Right kidney (tissue), 1 donor: ENCODE measurements at regions not wholly inside any gene's neighbourhood (a gene's known extent, or its start where the extent isn't known, plus 50 kb on each side); places are given as distances from the start of the nearest gene placed in this dataset.

Experiments used
- DNase-seq: peaks from one replicate; pipeline ENCODE4 v3.0.0-alpha.2; 2016

DNA sequence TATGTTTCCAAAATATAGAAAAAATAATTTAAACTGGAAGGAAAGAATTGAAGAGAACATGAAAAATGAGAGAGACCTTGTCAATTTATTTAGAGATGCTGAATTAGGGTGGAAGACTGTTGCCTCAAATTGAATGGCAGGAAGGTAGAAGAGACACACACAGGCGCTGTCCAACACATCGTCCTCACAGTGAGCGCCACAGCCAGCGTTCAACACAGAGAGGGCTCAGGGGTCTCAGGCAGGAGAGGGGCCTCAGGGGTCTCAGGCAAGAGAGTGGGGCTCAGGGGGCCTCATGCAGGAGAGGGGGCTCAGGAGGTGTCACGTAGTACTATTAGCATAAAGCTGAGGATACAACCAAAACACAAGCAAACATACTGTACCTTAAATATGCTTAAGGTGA, 65.7 kb downstream of the TMEM18 start:
- no peak for DNase-seq

DNA sequence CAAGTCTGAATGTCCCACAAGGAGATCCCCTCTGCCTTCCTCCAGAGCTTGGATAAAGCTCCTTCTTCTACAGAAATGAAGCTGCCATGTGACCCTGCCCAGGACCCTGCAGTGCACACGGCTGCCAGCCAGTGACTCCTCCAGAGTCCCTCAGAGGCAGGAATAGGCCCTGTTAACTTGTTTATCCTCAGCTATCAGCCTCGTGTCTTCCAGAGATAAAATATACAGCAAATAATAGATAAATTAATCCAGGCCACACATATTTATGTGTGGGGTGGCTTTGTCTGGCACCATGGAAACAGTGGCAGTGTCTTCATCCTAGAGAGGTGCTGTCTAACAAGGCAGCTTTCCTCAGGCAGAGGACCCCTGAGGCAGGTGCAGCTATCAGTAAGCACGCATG, 66.7 kb downstream of the TMEM18 start:
- no peak for DNase-seq

DNA sequence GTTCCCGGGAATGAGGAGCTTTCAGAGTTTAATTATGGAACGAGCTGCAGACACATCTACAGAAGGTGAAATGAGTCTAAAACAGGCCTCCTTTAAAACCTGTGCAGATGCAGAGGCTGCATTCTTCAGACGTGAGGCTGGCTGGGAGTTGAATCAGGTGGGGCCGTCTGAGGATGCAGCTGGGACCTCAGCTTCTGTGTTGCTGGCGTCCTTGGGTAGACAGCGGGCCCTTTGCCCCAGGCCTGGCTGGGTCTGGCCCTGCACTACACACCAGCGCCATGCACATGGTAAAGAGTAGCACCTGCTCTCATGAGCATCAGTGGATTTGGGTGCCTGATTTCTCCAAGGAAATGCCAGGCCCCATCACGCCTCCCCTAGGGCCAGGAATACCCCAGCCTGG, 67.3 kb downstream of the TMEM18 start:
- DNase-seq, result no peak

DNA sequence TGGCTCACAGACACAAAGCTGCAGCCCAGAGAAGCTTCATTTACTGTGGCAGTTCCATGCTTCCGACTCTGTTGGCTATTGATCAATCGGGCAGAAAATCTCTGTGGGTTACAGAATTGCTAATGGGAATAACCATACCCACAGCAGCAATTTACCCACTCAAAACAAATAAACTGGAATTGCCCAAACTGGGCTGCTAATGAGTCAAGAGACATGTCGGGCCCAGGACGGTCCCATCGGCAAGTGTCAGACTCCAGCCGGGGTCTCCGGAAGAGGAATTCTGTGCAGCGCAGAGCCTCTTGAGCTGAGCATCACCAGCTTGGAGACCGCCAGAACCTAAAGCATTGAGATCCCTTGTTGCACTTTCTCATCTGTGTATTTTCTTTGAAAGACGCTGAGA, 67.8 kb downstream of the TMEM18 start:
- no peak for DNase-seq

DNA sequence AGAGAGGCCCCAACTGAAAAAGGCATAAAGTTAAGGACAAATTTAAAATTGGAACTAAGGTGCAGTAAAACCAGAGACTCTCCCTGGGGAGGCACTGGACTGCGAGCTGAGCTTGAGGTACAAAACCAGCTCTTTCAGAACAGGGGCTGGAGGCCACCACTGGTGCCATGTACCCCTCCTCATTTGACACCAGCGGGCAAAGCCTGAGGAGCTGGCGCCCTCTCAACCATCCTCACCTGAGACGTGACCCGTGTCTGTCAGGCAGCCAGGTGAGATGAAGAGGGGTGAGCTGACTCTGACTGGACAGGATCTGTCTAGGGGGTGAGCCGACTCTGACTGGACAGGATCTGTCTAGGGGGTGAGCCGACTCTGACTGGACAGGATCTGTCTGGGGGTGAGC, 68.5 kb downstream of the TMEM18 start:
- DNase-seq, result no peak

DNA sequence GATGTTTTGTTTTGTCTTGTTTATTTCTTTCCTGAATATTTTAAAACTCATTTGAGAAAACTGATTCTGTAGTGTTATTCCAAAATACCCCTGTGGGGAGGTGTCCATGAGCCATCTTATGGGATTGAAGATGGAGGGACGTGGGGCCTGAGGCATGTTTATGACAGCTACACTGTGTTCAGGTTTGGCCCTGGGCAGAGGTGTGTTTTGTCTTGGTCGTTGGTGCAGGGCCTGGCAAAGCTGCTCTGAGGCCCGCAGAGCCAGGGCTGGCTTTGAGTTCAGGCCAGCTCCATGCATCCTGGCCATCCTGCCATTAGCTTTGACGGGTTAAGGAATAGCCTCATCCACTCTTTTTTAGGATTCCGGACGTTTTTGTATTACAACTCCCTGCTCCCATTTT, 68.9 kb downstream of the TMEM18 start:
- no peak for DNase-seq

DNA sequence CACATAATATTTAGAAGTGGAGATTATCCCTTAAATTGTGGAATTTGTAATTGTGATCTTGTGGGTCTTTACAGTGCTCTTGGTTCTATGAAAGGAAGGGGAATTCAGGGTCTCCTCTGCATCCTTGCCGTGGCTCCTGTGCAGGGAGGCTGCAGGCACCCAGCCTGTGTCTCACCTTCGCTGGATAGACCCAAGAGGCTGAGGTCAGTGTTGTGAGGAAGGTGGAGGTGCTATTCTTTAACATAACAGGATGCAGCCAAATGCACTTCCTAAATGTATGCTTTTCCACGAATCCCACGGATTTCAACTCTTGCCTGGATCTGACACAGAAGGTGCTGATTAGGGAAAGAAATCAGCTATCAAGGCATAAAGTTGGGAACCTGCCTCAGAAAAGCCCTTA, 69.5 kb downstream of the TMEM18 start:
- DNase-seq, result no peak

DNA sequence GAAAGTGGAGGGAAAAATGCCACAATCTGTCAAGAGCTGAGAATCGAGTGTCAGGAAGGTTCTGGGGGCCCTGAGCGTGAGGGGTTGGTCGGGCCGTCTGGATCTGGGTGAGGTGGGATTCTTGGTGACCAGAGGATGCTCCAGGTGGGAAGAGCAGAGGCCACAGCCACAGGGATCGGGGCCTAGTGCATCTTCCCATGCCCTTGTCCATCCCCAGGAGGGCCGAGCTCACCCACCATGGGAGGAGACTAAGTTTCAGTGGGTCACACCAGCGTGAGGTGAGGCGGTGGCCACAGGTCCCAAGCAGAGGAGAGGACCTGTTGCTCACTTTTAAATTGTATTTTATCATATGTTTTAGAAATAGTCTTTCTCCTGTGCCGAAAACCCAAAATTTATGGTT, 70.0 kb downstream of the TMEM18 start:
- DNase-seq, result no peak

DNA sequence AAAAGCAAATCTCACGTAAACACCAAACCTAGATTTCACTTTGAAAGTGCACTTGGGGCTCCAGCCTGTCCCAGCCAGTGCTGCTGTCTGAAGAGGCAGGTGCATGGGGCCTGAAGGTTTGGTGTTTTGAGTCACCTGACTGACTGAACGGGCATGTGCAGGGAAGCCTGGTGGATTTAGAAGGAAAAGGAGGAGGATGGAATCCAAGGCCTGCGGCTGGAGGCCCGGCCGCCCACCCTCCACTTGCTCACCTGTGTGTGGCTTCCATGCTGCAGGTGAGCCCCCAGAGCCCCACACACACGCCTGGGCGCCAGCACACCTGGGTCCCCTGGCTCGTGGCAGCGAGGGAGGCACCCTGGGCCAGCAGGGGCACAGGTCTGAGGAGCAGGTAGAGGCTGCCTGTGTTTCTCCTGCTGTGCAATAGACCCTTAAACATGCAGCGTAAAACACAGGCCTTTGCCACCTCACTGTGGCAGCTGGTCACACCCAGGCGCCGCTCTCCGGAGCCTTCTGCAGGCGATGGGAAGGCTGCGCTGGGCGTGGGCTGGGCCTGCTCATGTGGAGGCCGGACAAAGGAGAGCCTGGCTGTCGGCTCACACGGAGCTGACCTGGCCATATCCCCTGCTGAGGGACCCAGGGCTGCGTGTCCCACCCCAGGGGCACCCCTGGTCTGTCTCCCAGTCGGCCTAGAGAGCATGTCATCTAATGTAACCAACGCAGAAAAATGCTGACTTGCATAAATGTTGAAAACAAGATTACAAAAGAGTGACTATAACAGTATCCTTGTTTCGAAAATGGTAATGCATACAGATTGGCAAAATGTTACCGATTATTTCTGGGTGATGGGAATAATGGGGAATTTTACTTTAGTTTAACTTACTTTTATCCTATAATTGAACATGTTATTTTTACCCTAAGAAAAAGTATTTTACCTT, 71.3 kb downstream of the TMEM18 start:
- DNase-seq, result no peak

DNA sequence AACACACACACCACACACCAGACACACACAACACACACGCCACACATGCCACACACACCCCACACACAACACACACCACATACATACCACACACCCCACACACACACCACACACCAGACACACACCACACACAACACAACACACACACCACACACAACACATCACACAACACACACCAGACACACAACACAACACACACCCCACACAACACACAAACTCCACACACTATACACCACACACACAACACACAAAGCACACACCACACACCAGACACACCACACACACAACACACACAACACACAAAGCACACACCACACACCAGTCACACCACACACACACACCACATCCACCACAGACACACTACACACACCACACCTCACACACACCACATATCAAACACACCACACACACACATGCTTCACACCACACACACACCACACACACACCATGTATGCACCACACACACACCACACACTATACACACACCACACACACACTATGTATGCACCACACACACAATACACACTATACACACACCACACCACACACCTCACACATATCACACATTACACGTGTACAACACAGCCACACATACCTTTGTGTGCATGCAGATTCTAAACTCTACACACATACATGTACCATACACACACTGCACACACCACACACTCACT, 72.2 kb downstream of the TMEM18 start:
- no peak for DNase-seq

DNA sequence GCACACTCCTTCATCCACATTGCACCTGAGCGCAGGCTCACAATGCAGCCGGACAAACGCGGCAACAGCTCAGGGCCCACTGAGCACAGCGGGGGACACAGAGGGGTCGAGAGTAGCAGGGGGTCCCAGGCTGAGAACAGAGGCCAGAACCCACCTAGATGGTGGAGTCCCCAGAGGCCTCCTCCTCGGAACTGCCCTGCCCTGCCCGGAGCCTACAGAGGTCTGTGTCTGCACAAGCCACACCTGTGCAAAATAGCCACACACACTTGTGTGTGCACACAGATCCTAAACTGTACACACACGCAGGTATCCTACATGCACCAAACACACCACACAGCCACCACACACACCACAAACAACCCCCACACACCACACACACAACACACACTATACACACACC, 72.8 kb downstream of the TMEM18 start:
- no peak for DNase-seq

DNA sequence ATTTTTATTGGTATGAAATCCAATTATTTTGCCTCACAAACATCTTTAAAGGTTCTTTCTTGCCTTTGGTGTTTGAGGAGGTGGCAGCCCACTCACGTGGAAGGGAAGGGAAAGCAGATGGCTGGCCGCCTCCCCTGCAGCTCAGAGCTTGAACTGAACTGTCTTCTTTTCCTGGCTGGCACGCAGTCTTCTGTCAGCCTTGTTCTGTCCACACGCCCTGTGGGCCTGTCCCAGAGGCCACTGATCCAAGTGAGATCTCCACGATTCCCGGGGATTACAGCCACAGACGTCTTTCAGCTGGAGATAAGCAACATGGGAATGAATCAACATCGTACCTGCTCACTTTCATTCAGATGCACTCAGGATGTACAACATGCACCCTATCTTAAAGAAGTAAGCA, 73.3 kb downstream of the TMEM18 start:
- DNase-seq, result no peak

DNA sequence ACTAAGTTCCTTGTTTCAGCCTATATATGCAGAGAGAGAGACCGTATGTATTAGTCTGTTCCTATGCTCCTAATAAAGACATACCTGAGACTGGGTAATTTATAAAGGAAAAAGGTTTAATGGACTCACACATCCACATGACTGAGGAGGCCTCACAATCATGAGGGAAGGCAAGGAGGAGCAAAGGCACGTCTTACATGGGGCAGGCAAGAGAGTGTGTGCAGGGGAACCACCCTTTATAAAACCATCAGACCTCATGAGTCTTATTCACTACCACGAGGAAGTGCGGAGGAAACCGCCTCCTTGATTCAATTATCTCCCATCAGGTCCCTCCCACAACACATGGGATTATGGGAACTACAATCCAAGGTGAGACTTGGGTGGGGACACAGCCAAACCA, 73.8 kb downstream of the TMEM18 start:
- no peak for DNase-seq

DNA sequence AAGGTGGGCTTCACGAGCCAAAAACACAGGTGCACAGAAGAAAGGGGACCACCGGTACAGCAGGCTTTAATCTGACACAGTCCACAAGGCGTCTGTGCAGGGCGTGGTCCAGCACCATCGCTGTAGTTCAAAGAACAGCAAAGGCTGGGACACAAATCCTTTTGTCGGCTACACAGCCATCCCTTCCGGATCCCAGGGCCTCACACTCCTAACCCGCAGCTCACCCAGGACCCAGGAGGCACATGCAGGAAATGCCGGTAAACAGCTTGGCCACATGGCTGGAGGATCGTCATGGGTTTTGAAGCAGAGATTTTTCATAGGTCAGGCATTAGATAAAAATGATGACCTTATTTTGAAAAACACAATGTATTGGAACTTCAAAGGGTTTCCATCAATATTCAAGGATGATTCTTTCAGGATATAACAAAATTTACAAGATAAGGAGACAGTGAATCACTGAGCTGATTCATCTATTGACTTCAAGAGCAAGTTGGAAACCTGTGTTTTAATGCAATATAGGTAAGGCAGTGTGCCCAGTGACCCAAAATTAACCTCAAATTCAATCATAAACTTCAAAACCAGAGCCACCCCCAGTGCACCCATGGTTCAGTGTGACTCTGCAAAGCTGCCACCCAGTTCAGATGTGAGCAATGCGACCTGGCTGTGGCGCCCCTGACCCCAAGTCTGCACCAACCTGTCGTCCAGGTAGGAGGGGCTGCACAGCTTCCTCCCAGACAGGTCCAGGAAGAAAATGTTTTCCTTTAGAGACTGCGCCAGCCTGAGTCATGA, 74.4 kb downstream of the TMEM18 start:
- DNase-seq, result no peak

DNA sequence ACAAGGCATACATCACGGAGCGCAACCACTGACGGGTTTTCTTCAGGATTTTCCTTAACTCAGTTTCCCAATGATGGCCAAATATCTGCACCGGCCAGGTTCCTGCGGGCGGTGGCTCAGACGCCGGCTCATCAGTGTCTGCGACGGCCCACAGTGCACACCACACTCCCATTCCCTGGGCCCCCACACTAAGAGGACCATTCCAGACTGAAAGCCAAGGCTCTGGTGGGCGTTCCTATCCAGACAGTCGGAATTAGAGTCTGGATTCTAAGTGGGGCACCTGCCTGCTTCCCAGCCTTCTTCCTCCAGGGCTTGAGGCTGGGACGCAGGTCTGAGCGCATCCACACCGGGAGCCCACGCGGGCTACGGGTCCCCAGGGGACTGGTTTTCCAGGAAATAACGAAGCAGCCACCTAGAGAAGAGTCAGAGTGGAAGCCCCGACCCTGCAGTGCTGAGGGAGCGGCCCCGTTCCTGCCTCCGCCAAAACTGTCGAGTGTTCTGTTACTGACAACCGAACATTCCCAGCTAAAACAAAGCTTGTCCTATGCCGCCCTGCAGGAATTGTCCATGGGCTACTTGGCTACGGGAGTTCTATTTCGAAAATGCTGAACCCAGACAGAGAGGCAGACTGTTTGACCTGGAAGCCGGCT, 75.3 kb downstream of the TMEM18 start:
- DNase-seq, result no peak

DNA sequence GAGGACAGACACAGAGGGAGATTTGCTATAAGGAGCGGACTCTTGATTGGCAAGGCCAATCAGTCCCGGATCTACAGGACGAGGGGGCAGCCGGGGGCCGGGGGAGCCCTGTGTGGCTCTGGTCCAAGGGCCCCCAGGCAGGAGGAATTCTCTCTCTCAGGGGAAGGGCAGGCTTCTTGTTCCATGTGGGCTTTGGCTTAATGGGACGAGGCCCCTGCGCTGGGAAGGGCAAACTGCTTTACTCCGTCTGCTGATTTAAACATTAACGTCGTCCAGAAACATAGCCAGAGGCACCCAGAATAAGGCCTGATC, 75.9 kb downstream of the TMEM18 start:
- DNase-seq, result no peak

DNA sequence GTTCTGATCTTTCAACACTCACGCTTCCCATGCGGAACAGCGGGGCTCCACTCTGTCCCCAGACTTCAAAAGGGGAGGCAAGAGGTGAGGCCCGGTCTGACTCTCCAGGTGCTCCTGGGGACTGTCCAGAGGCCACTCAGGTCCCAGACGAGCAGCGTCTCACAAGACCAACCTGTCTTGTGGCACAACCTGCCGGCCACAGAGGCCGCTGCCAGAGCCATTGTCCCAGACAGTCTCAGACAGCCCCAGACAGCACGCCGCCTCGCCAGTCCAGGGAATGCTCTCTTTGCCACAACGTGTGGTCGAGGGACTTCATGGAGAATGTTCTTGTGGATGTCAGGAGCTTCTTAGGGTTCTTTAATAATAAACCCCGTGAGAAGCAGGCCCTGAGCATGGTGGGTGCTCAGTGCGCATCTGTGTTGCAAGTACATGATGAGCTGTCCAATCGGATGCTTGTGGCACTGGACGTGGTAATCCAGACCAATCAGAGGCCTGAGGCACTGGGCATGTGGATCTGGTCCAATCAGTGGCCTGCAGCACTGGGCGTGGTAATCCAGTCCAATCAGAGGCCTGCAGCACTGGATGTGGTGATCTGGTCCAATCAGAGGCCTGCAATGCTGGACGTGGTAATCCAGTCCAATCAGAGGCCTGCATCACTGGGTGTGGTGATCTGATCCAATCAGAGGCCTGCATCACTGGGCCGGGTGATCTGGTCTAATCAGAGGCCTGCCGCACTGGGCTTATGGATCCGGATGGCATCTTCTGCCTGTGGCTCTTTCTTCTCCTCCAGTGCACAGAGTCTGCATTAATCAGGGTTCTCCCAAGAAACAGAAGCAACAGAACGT, 76.4 kb downstream of the TMEM18 start:
- DNase-seq, result no peak

DNA sequence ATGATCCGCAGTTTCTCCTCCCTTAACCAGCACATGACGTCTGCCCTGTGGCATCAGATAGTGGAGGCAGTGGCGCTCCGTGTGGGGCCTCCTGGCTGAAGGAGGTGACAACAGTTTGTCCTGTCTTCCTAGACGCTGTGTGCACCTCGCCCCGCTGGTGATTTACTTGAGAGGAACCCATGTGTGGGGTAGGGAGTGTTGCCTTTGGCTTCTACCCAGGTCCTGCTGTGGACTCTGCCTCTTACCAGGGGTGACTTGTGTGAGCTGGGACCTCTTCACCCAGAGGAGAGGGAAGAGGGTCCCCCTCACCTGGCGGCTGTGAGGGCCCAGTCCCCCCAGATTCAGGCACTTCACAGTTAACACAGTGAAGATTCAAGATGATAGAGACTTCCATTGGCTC, 77.6 kb downstream of the TMEM18 start:
- DNase-seq, result no peak

DNA sequence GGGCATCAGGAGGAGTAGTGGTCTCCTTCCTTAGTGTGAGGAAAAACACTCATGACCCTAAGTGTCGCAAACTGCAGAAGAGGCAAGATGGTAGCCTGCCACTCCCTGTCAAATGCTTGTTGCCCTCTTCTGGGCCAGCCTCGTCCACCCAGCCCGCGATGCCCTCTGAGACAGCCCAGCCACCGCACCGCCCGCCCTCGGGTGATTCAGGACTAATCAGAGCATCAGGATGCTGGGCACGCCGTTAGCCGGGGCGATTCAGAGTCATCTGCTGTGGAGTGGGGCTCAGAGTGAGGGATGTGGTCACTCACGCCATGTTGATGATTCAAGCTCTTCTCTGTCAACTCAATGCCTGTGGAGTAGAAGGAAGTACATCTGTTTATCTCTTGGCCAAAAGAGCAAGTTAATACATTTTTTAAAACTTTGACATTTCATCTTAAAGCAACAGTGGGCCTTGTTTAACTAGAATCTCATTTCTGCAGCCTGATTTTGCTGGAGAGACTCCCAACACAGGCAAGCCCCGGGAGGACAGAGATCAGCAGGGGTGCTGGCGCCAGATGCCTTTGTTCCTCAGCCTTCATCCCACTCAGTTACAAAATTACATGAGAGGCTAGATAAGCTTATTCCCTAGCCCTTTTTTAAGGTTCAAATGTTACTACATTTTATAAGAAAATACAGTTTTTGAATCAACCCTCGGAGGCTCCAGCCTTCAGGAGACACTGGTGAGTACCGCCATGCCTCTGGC, 79.0 kb downstream of the TMEM18 start:
- DNase-seq, result no peak

DNA sequence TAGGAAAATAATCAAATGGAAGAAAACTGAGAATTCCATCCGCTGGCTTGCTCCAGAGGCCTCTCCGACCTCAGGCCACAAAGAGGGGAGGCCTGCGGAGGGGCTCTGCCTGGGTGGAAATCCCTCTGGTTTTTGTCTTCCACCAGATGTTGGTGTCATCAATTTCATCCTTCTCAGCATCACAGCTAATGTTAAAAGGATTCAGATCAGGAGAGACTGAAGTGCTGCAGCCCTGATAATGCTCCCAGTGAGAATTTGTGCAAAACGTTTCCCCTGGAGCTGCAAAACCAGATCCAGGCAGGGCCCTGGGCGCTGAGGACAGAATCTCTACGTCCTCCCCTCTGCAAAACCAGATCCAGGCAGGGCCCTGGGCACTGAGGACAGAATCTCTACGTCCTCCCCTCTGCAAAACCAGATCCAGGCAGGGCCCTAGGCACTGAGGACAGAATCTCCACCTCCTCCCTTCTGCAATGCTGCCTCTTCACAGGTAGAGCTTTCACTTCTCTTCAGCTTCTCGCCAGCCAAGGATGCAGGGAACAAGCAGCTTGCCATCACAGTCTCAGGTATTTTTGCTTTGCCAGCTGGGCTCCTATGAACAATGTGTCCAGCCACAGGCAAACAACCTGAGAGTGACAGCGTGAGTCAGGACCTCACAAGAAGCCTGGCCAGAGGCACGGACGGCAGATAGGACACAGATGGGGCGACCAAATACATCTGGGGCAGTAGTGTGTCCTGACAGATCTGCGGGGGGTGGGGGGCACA, 81.2 kb downstream of the TMEM18 start:
- no peak for DNase-seq
